ENCODE measurements at regions not wholly inside any gene's neighbourhood (a gene's known extent, or its start where the extent isn't known, plus 50 kb on each side); places are given as distances from the start of the nearest gene placed in this dataset.
"Not testable (repeated sequence)": the region's sequence is repeated elsewhere in the genome, so short reads cannot be mapped to it uniquely, and the experiment has no call there.

GRCh38 chr13:58666331-58666730 is 1034.8 kb downstream of the PCDH17 start:
- no peaks in the 10 kb centered on the region for H3K27me3 ChIP-seq (ENCODE audit: control insufficient read depth, insufficient read depth, low read length, poor library complexity, severe bottlenecking)
- 100% methylated on average over 1 of the region's 1 CpG; no CpG with 5 or more reads in 1 of the 2 experiments for WGBS, 2 experiments
- H3K9me3 ChIP-seq (ENCODE audit: control insufficient read depth, low read length) = no peaks in the 10 kb centered on the region
- no peaks in the 10 kb centered on the region for H3K4me1 ChIP-seq (ENCODE audit: control insufficient read depth, insufficient read depth, low read length)
- H3K4me3 ChIP-seq (ENCODE audit: insufficient read depth, low read depth, low read length) = no peak overlapping the region
- no peak overlapping the region for H3K27ac ChIP-seq (ENCODE audit: insufficient read depth, low read depth, low read length, poor library complexity, severe bottlenecking)
- H3K36me3 ChIP-seq (ENCODE audit: control insufficient read depth, insufficient read depth, low read length) = no peaks in the 10 kb centered on the region

GRCh38 chr13:58667096-58667495 is 1035.6 kb downstream of the PCDH17 start:
- 96 to 100% methylated on average over 1 to 2 of the region's 2 CpGs for WGBS, 2 experiments
- no peak overlapping the region for H3K4me3 ChIP-seq (ENCODE audit: insufficient read depth, low read depth, low read length)
- no peak overlapping the region for H3K27ac ChIP-seq (ENCODE audit: insufficient read depth, low read depth, low read length, poor library complexity, severe bottlenecking)
- H3K36me3 ChIP-seq (ENCODE audit: control insufficient read depth, insufficient read depth, low read length) = no peaks in the 10 kb centered on the region
- H3K27me3 ChIP-seq (ENCODE audit: control insufficient read depth, insufficient read depth, low read length, poor library complexity, severe bottlenecking) = no peaks in the 10 kb centered on the region
- H3K9me3 ChIP-seq (ENCODE audit: control insufficient read depth, low read length) = no peaks in the 10 kb centered on the region
- H3K4me1 ChIP-seq (ENCODE audit: control insufficient read depth, insufficient read depth, low read length) = no peaks in the 10 kb centered on the region

- no peak overlapping the region for H3K4me3 ChIP-seq (ENCODE audit: insufficient read depth, low read depth, low read length)
- 49 to 51% methylated on average over 4 of the region's 4 CpGs for WGBS, 2 experiments
- H3K9me3 ChIP-seq (ENCODE audit: control insufficient read depth, low read length) = peaks cover 2% of the 10 kb centered on the region
- no peak overlapping the region for H3K27ac ChIP-seq (ENCODE audit: insufficient read depth, low read depth, low read length, poor library complexity, severe bottlenecking)
- H3K27me3 ChIP-seq (ENCODE audit: control insufficient read depth, insufficient read depth, low read length, poor library complexity, severe bottlenecking) = no peaks in the 10 kb centered on the region
- H3K36me3 ChIP-seq (ENCODE audit: control insufficient read depth, insufficient read depth, low read length) = no peaks in the 10 kb centered on the region
- H3K4me1 ChIP-seq (ENCODE audit: control insufficient read depth, insufficient read depth, low read length) = no peaks in the 10 kb centered on the region
Observed at GRCh38 chr13:58680115-58680514, 1048.6 kb downstream of the PCDH17 start.

GRCh38 chr13:58682616-58683015 is 1051.1 kb downstream of the PCDH17 start:
- Histone ChIP-seq H3K9me3 (ENCODE audit: control insufficient read depth, low read length) (peaks cover 2% of the 10 kb centered on the region), H3K27me3 (ENCODE audit: control insufficient read depth, insufficient read depth, low read length, poor library complexity, severe bottlenecking) (no peaks in the 10 kb centered on the region), H3K36me3 (ENCODE audit: control insufficient read depth, insufficient read depth, low read length) (no peaks in the 10 kb centered on the region), H3K27ac (ENCODE audit: insufficient read depth, low read depth, low read length, poor library complexity, severe bottlenecking) (no peak overlapping the region), H3K4me3 (ENCODE audit: insufficient read depth, low read depth, low read length) (no peak overlapping the region), H3K4me1 (ENCODE audit: control insufficient read depth, insufficient read depth, low read length) (no peaks in the 10 kb centered on the region)
- 95 to 97% methylated on average over 3 to 4 of the region's 4 CpGs for WGBS, 2 experiments

GRCh38 chr13:58687148-58687547 is 1055.6 kb downstream of the PCDH17 start:
- no peak overlapping the region for H3K27ac ChIP-seq (ENCODE audit: insufficient read depth, low read depth, low read length, poor library complexity, severe bottlenecking)
- no peaks in the 10 kb centered on the region for H3K27me3 ChIP-seq (ENCODE audit: control insufficient read depth, insufficient read depth, low read length, poor library complexity, severe bottlenecking)
- no peaks in the 10 kb centered on the region for H3K4me1 ChIP-seq (ENCODE audit: control insufficient read depth, insufficient read depth, low read length)
- H3K9me3 ChIP-seq (ENCODE audit: control insufficient read depth, low read length) = no peaks in the 10 kb centered on the region
- no peaks in the 10 kb centered on the region for H3K36me3 ChIP-seq (ENCODE audit: control insufficient read depth, insufficient read depth, low read length)
- H3K4me3 ChIP-seq (ENCODE audit: insufficient read depth, low read depth, low read length) = no peak overlapping the region
- WGBS, 2 experiments = 98 to 100% methylated on average over 1 to 2 of the region's 2 CpGs

GRCh38 chr13:58698531-58698930 is 1067.0 kb downstream of the PCDH17 start:
- Histone ChIP-seq H3K9me3 (ENCODE audit: control insufficient read depth, low read length) (no peaks in the 10 kb centered on the region), H3K36me3 (ENCODE audit: control insufficient read depth, insufficient read depth, low read length) (no peaks in the 10 kb centered on the region), H3K4me1 (ENCODE audit: control insufficient read depth, insufficient read depth, low read length) (no peaks in the 10 kb centered on the region), H3K27ac (ENCODE audit: insufficient read depth, low read depth, low read length, poor library complexity, severe bottlenecking) (no peak overlapping the region), H3K27me3 (ENCODE audit: control insufficient read depth, insufficient read depth, low read length, poor library complexity, severe bottlenecking) (no peaks in the 10 kb centered on the region), H3K4me3 (ENCODE audit: insufficient read depth, low read depth, low read length) (no peak overlapping the region)

GRCh38 chr13:58704953-58705352 is 1073.4 kb downstream of the PCDH17 start:
- Histone ChIP-seq H3K27me3 (ENCODE audit: control insufficient read depth, insufficient read depth, low read length, poor library complexity, severe bottlenecking) (no peaks in the 10 kb centered on the region), H3K36me3 (ENCODE audit: control insufficient read depth, insufficient read depth, low read length) (no peaks in the 10 kb centered on the region), H3K4me3 (ENCODE audit: insufficient read depth, low read depth, low read length) (no peak overlapping the region), H3K4me1 (ENCODE audit: control insufficient read depth, insufficient read depth, low read length) (no peaks in the 10 kb centered on the region), H3K27ac (ENCODE audit: insufficient read depth, low read depth, low read length, poor library complexity, severe bottlenecking) (no peak overlapping the region), H3K9me3 (ENCODE audit: control insufficient read depth, low read length) (no peaks in the 10 kb centered on the region)
- 87% methylated on average over 2 of the region's 2 CpGs; no CpG with 5 or more reads in 1 of the 2 experiments for WGBS, 2 experiments

- no peaks in the 10 kb centered on the region for H3K4me1 ChIP-seq (ENCODE audit: control insufficient read depth, insufficient read depth, low read length)
- no peaks in the 10 kb centered on the region for H3K27me3 ChIP-seq (ENCODE audit: control insufficient read depth, insufficient read depth, low read length, poor library complexity, severe bottlenecking)
- H3K36me3 ChIP-seq (ENCODE audit: control insufficient read depth, insufficient read depth, low read length) = no peaks in the 10 kb centered on the region
- H3K4me3 ChIP-seq (ENCODE audit: insufficient read depth, low read depth, low read length) = no peak overlapping the region
- H3K27ac ChIP-seq (ENCODE audit: insufficient read depth, low read depth, low read length, poor library complexity, severe bottlenecking) = no peak overlapping the region
- WGBS, 2 experiments = 96 to 98% methylated on average over 2 of the region's 2 CpGs
- no peaks in the 10 kb centered on the region for H3K9me3 ChIP-seq (ENCODE audit: control insufficient read depth, low read length)
Observed at GRCh38 chr13:58706421-58706820, 1074.9 kb downstream of the PCDH17 start.

- 83 to 93% methylated on average over 8 of the region's 8 CpGs for WGBS, 2 experiments
- H3K27ac ChIP-seq (ENCODE audit: insufficient read depth, low read depth, low read length, poor library complexity, severe bottlenecking) = no peak overlapping the region
- no peaks in the 10 kb centered on the region for H3K9me3 ChIP-seq (ENCODE audit: control insufficient read depth, low read length)
- no peaks in the 10 kb centered on the region for H3K27me3 ChIP-seq (ENCODE audit: control insufficient read depth, insufficient read depth, low read length, poor library complexity, severe bottlenecking)
- H3K4me3 ChIP-seq (ENCODE audit: insufficient read depth, low read depth, low read length) = no peak overlapping the region
- H3K36me3 ChIP-seq (ENCODE audit: control insufficient read depth, insufficient read depth, low read length) = no peaks in the 10 kb centered on the region
- H3K4me1 ChIP-seq (ENCODE audit: control insufficient read depth, insufficient read depth, low read length) = no peaks in the 10 kb centered on the region
Observed at GRCh38 chr13:58712191-58712590, 1080.6 kb downstream of the PCDH17 start.

- H3K4me1 ChIP-seq (ENCODE audit: control insufficient read depth, insufficient read depth, low read length); H3K4me3 ChIP-seq (ENCODE audit: insufficient read depth, low read depth, low read length); H3K27ac ChIP-seq (ENCODE audit: insufficient read depth, low read depth, low read length, poor library complexity, severe bottlenecking); H3K27me3 ChIP-seq (ENCODE audit: control insufficient read depth, insufficient read depth, low read length, poor library complexity, severe bottlenecking); H3K36me3 ChIP-seq (ENCODE audit: control insufficient read depth, insufficient read depth, low read length); H3K9me3 ChIP-seq (ENCODE audit: control insufficient read depth, low read length): not testable (repeated sequence)
- 92 to 96% methylated on average over 25 of the region's 25 CpGs for WGBS, 2 experiments
Observed at GRCh38 chr13:58714016-58714415, 1082.5 kb downstream of the PCDH17 start.

GRCh38 chr13:58721273-58721672 is 1089.7 kb downstream of the PCDH17 start:
- no peaks in the 10 kb centered on the region for H3K27me3 ChIP-seq (ENCODE audit: control insufficient read depth, insufficient read depth, low read length, poor library complexity, severe bottlenecking)
- H3K4me3 ChIP-seq (ENCODE audit: insufficient read depth, low read depth, low read length) = no peak overlapping the region
- 94% methylated on average over 1 of the region's 1 CpG; no CpG with 5 or more reads in 1 of the 2 experiments for WGBS, 2 experiments
- H3K4me1 ChIP-seq (ENCODE audit: control insufficient read depth, insufficient read depth, low read length) = no peaks in the 10 kb centered on the region
- no peak overlapping the region for H3K27ac ChIP-seq (ENCODE audit: insufficient read depth, low read depth, low read length, poor library complexity, severe bottlenecking)
- no peaks in the 10 kb centered on the region for H3K36me3 ChIP-seq (ENCODE audit: control insufficient read depth, insufficient read depth, low read length)
- no peaks in the 10 kb centered on the region for H3K9me3 ChIP-seq (ENCODE audit: control insufficient read depth, low read length)

Data from ectodermal cell (in vitro differentiated cells).